OCI-LY7 (cell line): ENCODE measurements at regions not wholly inside any gene's neighbourhood (a gene's known extent, or its start where the extent isn't known, plus 50 kb on each side); places are given as distances from the start of the nearest gene placed in this dataset.

Experiments
- BruUV-seq: library from RNA; stranded (reverse); fragments of 400-500 nt; replicated peaks from 2 replicates; lab custom pipeline; 2021; lab: Mats Ljungman, UMichigan
- CTCF ChIA-PET: fragments of 300-600 bp; sonication (Branson Sonifier 250); formaldehyde crosslinking; loops from one replicate; lab custom pipeline; 2022; ENCODE audit warnings: antibody characterized with exemption; ENCODE audit not compliant: unreplicated experiment; lab: Charles Lee
- POLR2A ChIA-PET: fragments of 300-600 bp; sonication (Branson Sonifier 250); formaldehyde crosslinking; loops from one replicate; lab custom pipeline; 2022; ENCODE audit warnings: antibody characterized with exemption; lab: Charles Lee
- DNase-seq: peaks from one replicate; pipeline ENCODE4 v3.0.0-alpha.2; 2015; ENCODE audit warnings: low spot score
- H2AFZ ChIP-seq: fragments of 200-600 bp; sonication (generic), shearing (Covaris generic); 2 replicates; pipeline ENCODE4 v1.6.1; 2014; ENCODE audit warnings: mild to moderate bottlenecking, antibody characterized with exemption, low read length, moderate library complexity
- H3K27ac ChIP-seq: fragments of 200-600 bp; sonication (generic); 2 replicates; pipeline ENCODE4 v1.5.1; 2014; ENCODE audit warnings: mixed run types, low read depth, mild to moderate bottlenecking, moderate library complexity, low read length, inconsistent platforms; ENCODE audit not compliant: poor library complexity, severe bottlenecking
- H3K36me3 ChIP-seq: fragments of 200-600 bp; sonication (generic); 2 replicates; pipeline ENCODE4 v1.6.1; 2014; ENCODE audit warnings: mild to moderate bottlenecking, antibody characterized with exemption, low read length, moderate library complexity, mixed read lengths; ENCODE audit not compliant: insufficient read depth
- H3K4me1 ChIP-seq: fragments of 200-600 bp; sonication (generic); 2 replicates; pipeline ENCODE4 v1.5.1; 2014; ENCODE audit warnings: mild to moderate bottlenecking, low read length; ENCODE audit not compliant: insufficient read depth, poor library complexity, severe bottlenecking
- H3K4me2 ChIP-seq: fragments of 200-600 bp; sonication (generic); 2 replicates; pipeline ENCODE4 v1.6.1; 2014; ENCODE audit warnings: mild to moderate bottlenecking, low read length
- H3K4me3 ChIP-seq: fragments of 200-600 bp; sonication (generic); 2 replicates; pipeline ENCODE4 v1.5.1; 2014; ENCODE audit warnings: mild to moderate bottlenecking, low read depth, low read length; ENCODE audit not compliant: poor library complexity, severe bottlenecking
- H3K79me2 ChIP-seq: fragments of 200-600 bp; sonication (generic); 2 replicates; pipeline ENCODE4 v1.6.1; 2016; ENCODE audit warnings: low read depth, mild to moderate bottlenecking, low read length, moderate library complexity, mixed read lengths; ENCODE audit not compliant: insufficient read depth
- H3K9me2 ChIP-seq: fragments of 200-600 bp; sonication (generic); 2 replicates; pipeline ENCODE4 v1.6.1; 2016; ENCODE audit warnings: mild to moderate bottlenecking, low read length, mixed read lengths; ENCODE audit not compliant: insufficient read depth
- H3K9me3 ChIP-seq: fragments of 200-600 bp; sonication (generic); 2 replicates; pipeline ENCODE4 v1.6.1; 2014; ENCODE audit warnings: mild to moderate bottlenecking, mixed run types, low read length, mixed read lengths
- H4K20me1 ChIP-seq: fragments of 200-600 bp; sonication (generic); 2 replicates; pipeline ENCODE4 v1.6.1; 2014; ENCODE audit warnings: mild to moderate bottlenecking, antibody characterized with exemption, low read length, moderate library complexity, mixed read lengths; ENCODE audit not compliant: insufficient read depth
- EZH2phosphoT487 ChIP-seq: fragments of 200-600 bp; sonication (generic); IDR thresholded peaks from 2 replicates; pipeline ENCODE4 v1.6.1; 2018; ENCODE audit warnings: low read depth, borderline replicate concordance, mild to moderate bottlenecking, mixed run types, antibody characterized with exemption, low read length, moderate library complexity, mixed read lengths
- intact Hi-C: fragments of 100-400 bp; cut with micrococcal nuclease; formaldehyde crosslinking; loops from one replicate; pipeline ENCODE4 v1.10.0; 2022; ENCODE audit not compliant: unreplicated experiment
- TF ChIP-seq, protein P1 (sequence below): fragments of 200-600 bp; sonication (generic); conservative IDR thresholded peaks from 2 replicates; pipeline ENCODE4 v1.5.1; 2014; ENCODE audit warnings: mild to moderate bottlenecking, antibody characterized with exemption, low read length, moderate library complexity, mixed read lengths

DNA sequence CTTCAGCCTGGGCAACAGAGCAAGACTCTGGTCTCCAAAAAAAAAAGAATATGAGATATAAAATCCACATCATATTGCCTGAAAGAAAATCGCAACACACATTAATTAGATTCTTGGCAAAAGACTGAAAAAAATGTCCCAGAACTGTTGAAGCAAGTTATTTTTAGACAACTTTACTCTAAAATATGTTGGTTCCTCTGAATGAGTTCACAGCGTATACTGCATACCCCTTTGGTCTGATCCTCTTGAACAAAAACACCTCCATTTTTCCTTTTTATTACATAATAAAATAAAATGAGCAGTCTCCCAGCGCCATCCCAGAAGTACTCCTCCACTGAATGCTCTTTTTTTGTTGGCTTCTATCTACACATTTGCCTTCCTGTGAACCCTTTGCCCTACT, 126.0 kb upstream of the TMEM170B start:
- CTCF ChIA-PET = no interaction called here
- no peak for DNase-seq

DNA sequence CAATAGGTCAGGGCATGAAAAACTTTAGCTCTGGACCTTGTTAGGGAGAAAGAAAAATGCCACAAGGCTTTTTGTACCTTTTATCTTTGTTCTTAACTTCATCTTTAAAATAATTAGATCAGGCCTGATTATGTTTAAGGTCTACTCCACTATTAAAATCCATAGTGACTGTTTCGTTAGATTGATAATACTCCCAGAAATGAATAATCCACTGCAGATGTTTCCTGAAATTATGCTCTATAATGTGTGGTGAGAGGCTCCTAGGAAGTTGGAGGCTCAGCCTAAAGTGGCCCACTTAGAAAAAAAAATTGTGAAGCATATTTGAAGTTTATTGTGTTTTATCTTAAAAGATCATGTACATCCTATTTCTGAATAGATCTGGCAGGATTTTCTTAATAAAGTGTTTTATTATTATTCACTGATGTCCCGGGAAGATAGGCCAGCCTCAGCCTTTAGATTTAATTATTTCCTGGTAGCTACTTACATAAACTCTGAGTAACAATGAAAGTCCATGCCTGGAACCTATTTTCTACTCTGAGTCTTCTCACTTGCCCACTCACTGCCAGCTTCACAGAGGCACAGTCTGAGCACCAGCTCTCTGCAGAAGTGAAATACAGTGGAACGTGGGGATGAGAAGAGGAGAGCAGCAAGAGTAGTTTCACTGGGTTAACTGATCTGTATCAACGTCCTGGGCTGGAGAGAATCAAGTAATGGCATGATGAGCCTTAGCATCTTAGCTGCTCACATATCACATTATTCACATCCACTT, 126.8 kb upstream of the TMEM170B start:
- TF ChIP-seq EZH2phosphoT487 = no peak
- TF ChIP-seq, protein P1, sequence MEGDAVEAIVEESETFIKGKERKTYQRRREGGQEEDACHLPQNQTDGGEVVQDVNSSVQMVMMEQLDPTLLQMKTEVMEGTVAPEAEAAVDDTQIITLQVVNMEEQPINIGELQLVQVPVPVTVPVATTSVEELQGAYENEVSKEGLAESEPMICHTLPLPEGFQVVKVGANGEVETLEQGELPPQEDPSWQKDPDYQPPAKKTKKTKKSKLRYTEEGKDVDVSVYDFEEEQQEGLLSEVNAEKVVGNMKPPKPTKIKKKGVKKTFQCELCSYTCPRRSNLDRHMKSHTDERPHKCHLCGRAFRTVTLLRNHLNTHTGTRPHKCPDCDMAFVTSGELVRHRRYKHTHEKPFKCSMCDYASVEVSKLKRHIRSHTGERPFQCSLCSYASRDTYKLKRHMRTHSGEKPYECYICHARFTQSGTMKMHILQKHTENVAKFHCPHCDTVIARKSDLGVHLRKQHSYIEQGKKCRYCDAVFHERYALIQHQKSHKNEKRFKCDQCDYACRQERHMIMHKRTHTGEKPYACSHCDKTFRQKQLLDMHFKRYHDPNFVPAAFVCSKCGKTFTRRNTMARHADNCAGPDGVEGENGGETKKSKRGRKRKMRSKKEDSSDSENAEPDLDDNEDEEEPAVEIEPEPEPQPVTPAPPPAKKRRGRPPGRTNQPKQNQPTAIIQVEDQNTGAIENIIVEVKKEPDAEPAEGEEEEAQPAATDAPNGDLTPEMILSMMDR = no peak
- Histone ChIP-seq H2AFZ (no peak overlapping the region), H3K9me3 (no peaks in the 10 kb centered on the region), H3K4me1 (peaks cover 13% of the 10 kb centered on the region), H3K4me3 (no peak overlapping the region), H3K9me2 (no peaks in the 10 kb centered on the region), H3K79me2 (no peaks in the 10 kb centered on the region), H4K20me1 (no peaks in the 10 kb centered on the region), H3K36me3 (no peaks in the 10 kb centered on the region), H3K27ac (no peak overlapping the region), H3K4me2 (no peak overlapping the region)
- POLR2A ChIA-PET = interaction anchor here (1.1 to 1.2 kb wide), 2 partner anchors 26 to 49 kb away, joined by 3 read pairs; no protein-coding TSS in a partner anchor
- intact Hi-C loops = no loop called here
- BruUV-seq = no TSS peak
- CTCF ChIA-PET = no interaction called here
- no peak for DNase-seq

More for the DNA sequence above, 126.0 kb upstream of the TMEM170B start:
- intact Hi-C loops = no loop called here
- no TSS peak for BruUV-seq
- Histone ChIP-seq H3K4me1 (peaks cover 13% of the 10 kb centered on the region), H3K79me2 (no peaks in the 10 kb centered on the region), H3K9me2 (no peaks in the 10 kb centered on the region), H3K4me2 (no peak overlapping the region), H3K36me3 (no peaks in the 10 kb centered on the region), H2AFZ (0 out of 2 replicates have a peak overlapping the region, but pooled peaks have one; percentile 47), H3K27ac (no peak overlapping the region), H3K9me3 (no peaks in the 10 kb centered on the region), H3K4me3 (no peak overlapping the region), H4K20me1 (no peaks in the 10 kb centered on the region)
- TF ChIP-seq, protein P1 = no peak
- TF ChIP-seq EZH2phosphoT487 = no peak
- POLR2A ChIA-PET = interaction anchor here (1.1 kb wide), 1 partner anchor 48 kb away, joined by 3 read pairs; no protein-coding TSS in a partner anchor

DNA sequence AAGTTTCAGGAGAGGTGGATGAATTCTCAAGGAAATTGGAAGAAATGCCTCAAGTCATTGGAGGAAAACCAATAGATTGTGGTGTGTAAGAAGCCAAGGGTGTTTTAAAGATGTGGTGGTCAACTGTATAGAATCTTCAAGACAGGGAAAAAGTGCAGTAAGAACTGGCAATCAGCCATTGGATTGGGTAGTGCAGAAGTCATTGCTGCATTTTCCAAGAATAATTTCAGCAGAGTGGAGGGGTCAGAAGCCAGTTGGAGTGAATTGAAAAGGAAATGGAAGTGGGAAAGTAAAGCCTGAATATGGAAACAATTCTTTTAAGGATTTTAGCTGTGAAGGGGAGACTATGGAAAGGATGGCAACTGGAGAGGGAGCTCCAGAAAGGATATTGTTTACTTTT, 128.2 kb upstream of the TMEM170B start:
- no TSS peak for BruUV-seq
- Histone ChIP-seq H2AFZ (no peak overlapping the region), H3K9me3 (no peaks in the 10 kb centered on the region), H3K4me1 (peaks cover 18% of the 10 kb centered on the region), H3K27ac (no peak overlapping the region), H3K36me3 (no peaks in the 10 kb centered on the region), H3K79me2 (no peaks in the 10 kb centered on the region), H4K20me1 (no peaks in the 10 kb centered on the region), H3K9me2 (no peaks in the 10 kb centered on the region), H3K4me2 (no peak overlapping the region), H3K4me3 (no peak overlapping the region)
- TF ChIP-seq, protein P1 = no peak
- TF ChIP-seq EZH2phosphoT487 = no peak
- intact Hi-C loops = no loop called here
- CTCF ChIA-PET = no interaction called here
- no peak for DNase-seq
- POLR2A ChIA-PET = interaction anchor here (1.3 to 1.4 kb wide), 2 partner anchors 17 to 87 kb away, joined by 3 read pairs; no protein-coding TSS in a partner anchor
